A549 (cell line): ENCODE measurements at regions not wholly inside any gene's neighbourhood (a gene's known extent, or its start where the extent isn't known, plus 50 kb on each side); places are given as distances from the start of the nearest gene placed in this dataset.

Source experiments
- ATAC-seq, 2 experiments: fragments of 200-7000 bp in 1 of 2; fragments of >200 bp in 1 of 2; cut with Nextera tagmentation in 1 of 2; cut with Tn5 transposase in 1 of 2; 3 replicates each; pipeline versions ENCODE4 v1.8.0 to v1.9.1; 2018 to 2020; ENCODE audit warnings: mild to moderate bottlenecking in 1 of 2, moderate library complexity in 1 of 2
- CTCF ChIA-PET: fragments of 300-600 bp; sonication (Branson Sonifier 250); formaldehyde crosslinking; extraction: SDS; loops from one replicate; lab custom pipeline; 2021; ENCODE audit warnings: antibody characterized with exemption, inconsistent platforms; lab: Yijun Ruan, JAX
- POLR2A ChIA-PET: fragments of 350-600 bp; formaldehyde crosslinking; extraction: SDS; loops from one replicate; lab custom pipeline; 2021; ENCODE audit warnings: antibody characterized with exemption, inconsistent platforms; lab: Yijun Ruan, JAX
- DNase-seq, 2 experiments: peaks; one replicate each; pipeline versions ENCODE4 v3.0.0 to v3.0.0-alpha.2; 2011 to 2016; ENCODE audit warnings: low read depth in 1 of 2, low spot score in 1 of 2
- FAIRE-seq: peaks from 2 replicates; lab custom pipeline; 2011; peaks lifted over from hg19 to GRCh38; lab: Jason Lieb, UNC
- H3K27ac ChIP-seq, 2 experiments: fragments of >200 bp; sonication (Bioruptor Twin); formaldehyde crosslinking; 3 replicates each; pipeline ENCODE4 v1.5.1; 2016 to 2017
- H3K4me1 ChIP-seq: fragments of >200 bp; sonication (Bioruptor Twin); formaldehyde crosslinking; 3 replicates; pipeline ENCODE4 v1.6.1; 2016
- H3K4me2 ChIP-seq: fragments of >200 bp; sonication (Bioruptor Twin); formaldehyde crosslinking; 3 replicates; pipeline ENCODE4 v1.6.1; 2016
- H3K4me3 ChIP-seq: fragments of >200 bp; sonication (Bioruptor Twin); formaldehyde crosslinking; 3 replicates; pipeline ENCODE4 v1.5.1; 2016
- H3K9me3 ChIP-seq: fragments of >200 bp; sonication (Bioruptor Twin); formaldehyde crosslinking; 3 replicates; pipeline ENCODE4 v1.6.1; 2016
- CBX2 ChIP-seq: fragments of 200-600 bp; sonication (generic); IDR thresholded peaks from 2 replicates; pipeline ENCODE4 v1.6.1; 2016; ENCODE audit warnings: low read depth, mild to moderate bottlenecking, borderline replicate concordance
- ESRRA ChIP-seq: fragments of 150-350 bp; IDR thresholded peaks from 2 replicates; pipeline ENCODE4 v1.6.1; 2014; ENCODE audit warnings: mild to moderate bottlenecking, low read length, borderline replicate concordance
- FOSB ChIP-seq: fragments of 250-450 bp; sonication (Bioruptor Pico); IDR thresholded peaks from 2 replicates; pipeline ENCODE4 v1.5.0; 2020; ENCODE audit warnings: mild to moderate bottlenecking, moderate library complexity
- FOSL2 ChIP-seq, 2 experiments: fragments of 450-650 bp in 1 of 2; fragments of >200 bp in 1 of 2; sonication (Bioruptor Twin) in 1 of 2; formaldehyde crosslinking; IDR thresholded peaks; 2 replicates each; pipeline versions ENCODE4 v1.5.0 to v1.6.1; 2016 to 2020; ENCODE audit warnings: mild to moderate bottlenecking in 1 of 2, moderate library complexity in 1 of 2
- GATA3 ChIP-seq: IDR thresholded peaks from 2 replicates; pipeline ENCODE4 v1.6.1; 2012; ENCODE audit warnings: borderline replicate concordance
- HDAC2 ChIP-seq: fragments of 200-600 bp; sonication (generic); IDR thresholded peaks from 2 replicates; pipeline ENCODE4 v1.6.1; 2016
- HOXA7 ChIP-seq: fragments of 250-450 bp; sonication (Bioruptor Pico); IDR thresholded peaks from 2 replicates; pipeline ENCODE4 v1.5.0; 2020; ENCODE audit warnings: mild to moderate bottlenecking, moderate library complexity
- JUNB ChIP-seq: fragments of >200 bp; sonication (Bioruptor Twin); formaldehyde crosslinking; IDR thresholded peaks from 2 replicates; pipeline ENCODE4 v1.6.1; 2016
- KDM1A ChIP-seq: fragments of 200-600 bp; sonication (generic); IDR thresholded peaks from 2 replicates; pipeline ENCODE4 v1.6.1; 2016; ENCODE audit warnings: low read depth, mild to moderate bottlenecking
- KDM5A ChIP-seq: fragments of 200-600 bp; sonication (generic); IDR thresholded peaks from 2 replicates; pipeline ENCODE4 v1.6.1; 2016; ENCODE audit warnings: antibody characterized with exemption, mild to moderate bottlenecking
- MAZ ChIP-seq: fragments of 150-350 bp; IDR thresholded peaks from 2 replicates; pipeline ENCODE4 v1.6.1; 2014; ENCODE audit warnings: antibody characterized with exemption, low read depth, low read length, borderline replicate concordance
- NFE2L2 ChIP-seq: fragments of 150-350 bp; conservative IDR thresholded peaks from 2 replicates; pipeline ENCODE4 v1.6.1; 2014; ENCODE audit warnings: low read length
- NPAS2 ChIP-seq: fragments of 250-450 bp; sonication (Bioruptor Pico); IDR thresholded peaks from 2 replicates; pipeline ENCODE4 v1.8.0; 2022; ENCODE audit warnings: mild to moderate bottlenecking, moderate library complexity, borderline replicate concordance
- NR3C1 ChIP-seq: fragments of >200 bp; sonication (Bioruptor Twin); formaldehyde crosslinking; IDR thresholded peaks from 3 replicates; pipeline ENCODE4 v1.6.1; 2017
- RARB ChIP-seq: fragments of 250-450 bp; sonication (Bioruptor Pico); IDR thresholded peaks from 2 replicates; pipeline ENCODE4 v1.8.0; 2021; ENCODE audit warnings: mild to moderate bottlenecking, moderate library complexity
- RCOR1 ChIP-seq: fragments of 150-350 bp; IDR thresholded peaks from 2 replicates; pipeline ENCODE4 v1.6.1; 2014; ENCODE audit warnings: antibody characterized with exemption, low read length, low read depth
- SREBF2 ChIP-seq: fragments of 450-650 bp; IDR thresholded peaks from 2 replicates; pipeline ENCODE4 v1.6.1; 2014; ENCODE audit warnings: mild to moderate bottlenecking, moderate library complexity
- ZFP36 ChIP-seq: fragments of 450-650 bp; IDR thresholded peaks from 2 replicates; pipeline ENCODE4 v1.6.1; 2014; ENCODE audit warnings: borderline replicate concordance; ENCODE audit not compliant: partially characterized antibody
- ZSCAN20 ChIP-seq: fragments of 250-450 bp; sonication (Bioruptor Pico); IDR thresholded peaks from 2 replicates; pipeline ENCODE4 v1.8.0; 2022; ENCODE audit warnings: mild to moderate bottlenecking, moderate library complexity
- WGBS: methylation state at CpG from one replicate; pipeline ENCODE4 v1.1.6; 2017; ENCODE audit errors: missing lambda C conversion rate; 5-methylcytosine and 5-hydroxymethylcytosine counted together
- TF ChIP-seq, protein P1 (sequence below): fragments of >200 bp; sonication (Bioruptor Twin); formaldehyde crosslinking; IDR thresholded peaks from 3 replicates; pipeline ENCODE4 v1.6.1; 2016
- TF ChIP-seq, protein P2 (sequence below): fragments of 250-450 bp; sonication (Bioruptor Pico); IDR thresholded peaks from 2 replicates; pipeline ENCODE4 v1.5.0; 2021; ENCODE audit warnings: mild to moderate bottlenecking, moderate library complexity, borderline replicate concordance
- TF ChIP-seq, protein P3 (sequence below): IDR thresholded peaks from 2 replicates; pipeline ENCODE4 v1.6.1; 2012
- TF ChIP-seq, protein P4 (sequence below): fragments of 450-650 bp; IDR thresholded peaks from 2 replicates; pipeline ENCODE4 v1.6.1; 2014; ENCODE audit warnings: antibody characterized with exemption
- TF ChIP-seq, protein P5 (sequence below): fragments of 150-350 bp; IDR thresholded peaks from 2 replicates; pipeline ENCODE4 v1.6.1; 2014; ENCODE audit warnings: low read depth, mild to moderate bottlenecking, low read length
- TF ChIP-seq, protein P6 (sequence below): fragments of 250-450 bp; sonication (Bioruptor Pico); IDR thresholded peaks from 2 replicates; pipeline ENCODE4 v1.5.0; 2020; ENCODE audit warnings: low read depth, mild to moderate bottlenecking, moderate library complexity

DNA sequence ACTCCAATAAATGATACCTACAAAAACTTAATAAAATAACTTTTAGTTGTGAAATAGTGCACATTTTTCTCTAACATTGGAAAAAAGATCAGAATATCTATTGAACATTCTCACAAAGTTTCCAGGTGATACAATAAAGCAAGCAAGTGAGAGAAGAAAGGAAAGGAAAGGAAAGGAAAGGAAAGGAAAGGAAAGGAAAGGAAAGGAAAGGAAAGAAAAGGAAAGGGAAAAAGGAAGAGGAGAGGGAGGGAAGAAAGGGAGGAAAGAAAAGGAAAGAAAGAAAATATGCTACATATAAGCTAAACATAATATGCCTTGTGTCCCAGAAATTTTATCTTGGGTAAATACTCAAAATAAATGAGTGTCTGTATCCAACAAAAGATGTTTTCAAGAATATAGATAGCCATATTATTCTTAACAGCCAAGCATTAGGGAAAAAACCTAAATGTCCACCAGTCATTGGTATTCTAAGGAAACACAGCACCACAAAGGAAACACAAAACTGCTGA is 510.2 kb upstream of the ZWINT start:
- H3K27ac ChIP-seq, result no peak overlapping the region
- no peak for ATAC-seq
- H3K4me1 ChIP-seq, result no peaks in the 10 kb centered on the region
- CTCF ChIA-PET, result no interaction called here
- TF ChIP-seq MAZ (no peak), ZFP36 (no peak), ZSCAN20 (CRISPR knock-in tag) (no peak), CBX2 (no peak), GATA3 (no peak), SREBF2 (no peak), ESRRA (no peak), HOXA7 (CRISPR knock-in tag) (no peak)
- TF ChIP-seq, protein P1, sequence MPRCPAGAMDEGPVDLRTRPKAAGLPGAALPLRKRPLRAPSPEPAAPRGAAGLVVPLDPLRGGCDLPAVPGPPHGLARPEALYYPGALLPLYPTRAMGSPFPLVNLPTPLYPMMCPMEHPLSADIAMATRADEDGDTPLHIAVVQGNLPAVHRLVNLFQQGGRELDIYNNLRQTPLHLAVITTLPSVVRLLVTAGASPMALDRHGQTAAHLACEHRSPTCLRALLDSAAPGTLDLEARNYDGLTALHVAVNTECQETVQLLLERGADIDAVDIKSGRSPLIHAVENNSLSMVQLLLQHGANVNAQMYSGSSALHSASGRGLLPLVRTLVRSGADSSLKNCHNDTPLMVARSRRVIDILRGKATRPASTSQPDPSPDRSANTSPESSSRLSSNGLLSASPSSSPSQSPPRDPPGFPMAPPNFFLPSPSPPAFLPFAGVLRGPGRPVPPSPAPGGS, result no peak
- TF ChIP-seq, protein P2, sequence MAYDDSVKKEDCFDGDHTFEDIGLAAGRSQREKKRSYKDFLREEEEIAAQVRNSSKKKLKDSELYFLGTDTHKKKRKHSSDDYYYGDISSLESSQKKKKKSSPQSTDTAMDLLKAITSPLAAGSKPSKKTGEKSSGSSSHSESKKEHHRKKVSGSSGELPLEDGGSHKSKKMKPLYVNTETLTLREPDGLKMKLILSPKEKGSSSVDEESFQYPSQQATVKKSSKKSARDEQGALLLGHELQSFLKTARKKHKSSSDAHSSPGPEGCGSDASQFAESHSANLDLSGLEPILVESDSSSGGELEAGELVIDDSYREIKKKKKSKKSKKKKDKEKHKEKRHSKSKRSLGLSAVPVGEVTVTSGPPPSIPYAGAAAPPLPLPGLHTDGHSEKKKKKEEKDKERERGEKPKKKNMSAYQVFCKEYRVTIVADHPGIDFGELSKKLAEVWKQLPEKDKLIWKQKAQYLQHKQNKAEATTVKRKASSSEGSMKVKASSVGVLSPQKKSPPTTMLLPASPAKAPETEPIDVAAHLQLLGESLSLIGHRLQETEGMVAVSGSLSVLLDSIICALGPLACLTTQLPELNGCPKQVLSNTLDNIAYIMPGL (CRISPR knock-in tag), result no peak
- TF ChIP-seq, protein P3, sequence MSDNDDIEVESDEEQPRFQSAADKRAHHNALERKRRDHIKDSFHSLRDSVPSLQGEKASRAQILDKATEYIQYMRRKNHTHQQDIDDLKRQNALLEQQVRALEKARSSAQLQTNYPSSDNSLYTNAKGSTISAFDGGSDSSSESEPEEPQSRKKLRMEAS, result no peak
- TF ChIP-seq, protein P4, sequence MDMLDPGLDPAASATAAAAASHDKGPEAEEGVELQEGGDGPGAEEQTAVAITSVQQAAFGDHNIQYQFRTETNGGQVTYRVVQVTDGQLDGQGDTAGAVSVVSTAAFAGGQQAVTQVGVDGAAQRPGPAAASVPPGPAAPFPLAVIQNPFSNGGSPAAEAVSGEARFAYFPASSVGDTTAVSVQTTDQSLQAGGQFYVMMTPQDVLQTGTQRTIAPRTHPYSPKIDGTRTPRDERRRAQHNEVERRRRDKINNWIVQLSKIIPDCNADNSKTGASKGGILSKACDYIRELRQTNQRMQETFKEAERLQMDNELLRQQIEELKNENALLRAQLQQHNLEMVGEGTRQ, result no peak
- TF ChIP-seq, protein P5, sequence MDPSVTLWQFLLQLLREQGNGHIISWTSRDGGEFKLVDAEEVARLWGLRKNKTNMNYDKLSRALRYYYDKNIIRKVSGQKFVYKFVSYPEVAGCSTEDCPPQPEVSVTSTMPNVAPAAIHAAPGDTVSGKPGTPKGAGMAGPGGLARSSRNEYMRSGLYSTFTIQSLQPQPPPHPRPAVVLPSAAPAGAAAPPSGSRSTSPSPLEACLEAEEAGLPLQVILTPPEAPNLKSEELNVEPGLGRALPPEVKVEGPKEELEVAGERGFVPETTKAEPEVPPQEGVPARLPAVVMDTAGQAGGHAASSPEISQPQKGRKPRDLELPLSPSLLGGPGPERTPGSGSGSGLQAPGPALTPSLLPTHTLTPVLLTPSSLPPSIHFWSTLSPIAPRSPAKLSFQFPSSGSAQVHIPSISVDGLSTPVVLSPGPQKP, result no peak
- H3K4me3 ChIP-seq, result no peak overlapping the region
- no peak for DNase-seq
- no peaks in the 10 kb centered on the region; the same call in 2 of the 3 replicates for H3K9me3 ChIP-seq
- H3K4me2 ChIP-seq, result no peak overlapping the region
- POLR2A ChIA-PET, result no interaction called here
- no peak for FAIRE-seq

DNA sequence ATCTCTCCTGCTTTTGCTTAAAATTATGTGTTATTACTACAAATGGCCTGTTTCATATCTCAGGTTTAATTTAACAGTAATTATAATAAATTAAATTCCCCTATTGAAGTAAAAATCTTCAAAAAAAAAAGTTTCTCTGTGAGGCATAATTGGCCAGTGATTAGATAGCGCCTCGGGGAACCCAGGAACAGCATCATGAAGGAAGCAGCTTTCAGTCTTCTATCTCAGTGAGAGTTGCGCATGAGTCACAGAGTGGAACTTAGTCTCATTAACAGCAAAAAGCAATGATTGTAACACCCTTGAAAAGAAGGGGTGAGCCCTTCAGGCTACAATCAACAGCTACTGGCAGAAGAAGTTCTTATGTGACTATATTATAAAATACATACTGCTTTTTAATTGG is 506.2 kb upstream of the ZWINT start:
- H3K9me3 ChIP-seq, result no peaks in the 10 kb centered on the region
- POLR2A ChIA-PET, result no interaction called here
- FAIRE-seq, result no peak
- H3K4me3 ChIP-seq, result no peak overlapping the region
- no peak for TF ChIP-seq NPAS2 (CRISPR knock-in tag)
- no peak for ATAC-seq
- no peak for DNase-seq
- H3K4me2 ChIP-seq, result no peak overlapping the region
- WGBS, result 30% methylated on average over 3 of the region's 3 CpGs
- no peak overlapping the region for H3K27ac ChIP-seq
- H3K4me1 ChIP-seq, result no peaks in the 10 kb centered on the region
- CTCF ChIA-PET, result no interaction called here

DNA sequence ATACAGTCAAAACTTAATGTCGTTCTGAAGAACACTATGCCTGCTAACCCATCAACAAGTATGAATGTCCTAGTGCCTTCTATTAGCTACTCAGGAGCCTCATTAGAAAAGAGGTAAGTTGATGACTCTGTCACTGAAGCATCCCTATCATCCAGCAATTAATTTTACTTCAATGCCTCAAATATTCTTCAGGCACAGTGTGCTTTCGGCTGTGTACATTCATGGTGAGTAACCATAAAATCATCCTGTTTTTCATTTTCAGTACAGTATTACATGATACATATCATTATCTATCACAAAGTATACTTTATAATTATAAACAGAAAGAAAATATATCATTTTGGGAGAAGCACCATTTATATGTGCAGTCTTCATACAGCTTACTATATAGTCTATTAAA is 495.5 kb upstream of the ZWINT start:
- H3K27ac ChIP-seq, result no peak overlapping the region
- FAIRE-seq (no peak), DNase-seq (no peak), ATAC-seq (no peak)
- TF ChIP-seq GATA3 (no peak), KDM1A (no peak), FOSB (CRISPR knock-in tag) (no peak), JUNB (no peak), RCOR1 (no peak), RARB (CRISPR knock-in tag) (no peak), KDM5A (no peak), HDAC2 (no peak), NFE2L2 (no peak), ZFP36 (no peak), NR3C1 (no peak), MAZ (no peak), FOSL2 (IDR thresholded peaks at IDR 0.05) (no peak), FOSL2 (CRISPR knock-in tag; IDR thresholded peaks at IDR 0.05) (no peak)
- TF ChIP-seq, protein P6, sequence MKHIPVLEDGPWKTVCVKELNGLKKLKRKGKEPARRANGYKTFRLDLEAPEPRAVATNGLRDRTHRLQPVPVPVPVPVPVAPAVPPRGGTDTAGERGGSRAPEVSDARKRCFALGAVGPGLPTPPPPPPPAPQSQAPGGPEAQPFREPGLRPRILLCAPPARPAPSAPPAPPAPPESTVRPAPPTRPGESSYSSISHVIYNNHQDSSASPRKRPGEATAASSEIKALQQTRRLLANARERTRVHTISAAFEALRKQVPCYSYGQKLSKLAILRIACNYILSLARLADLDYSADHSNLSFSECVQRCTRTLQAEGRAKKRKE (CRISPR knock-in tag), result no peak
- TF ChIP-seq, protein P4, result no peak
- H3K4me3 ChIP-seq, result no peak overlapping the region
- POLR2A ChIA-PET, result no interaction called here
- no peak overlapping the region for H3K4me2 ChIP-seq
- CTCF ChIA-PET, result no interaction called here
- H3K4me1 ChIP-seq, result no peaks in the 10 kb centered on the region
- 10% methylated on average over 2 of the region's 2 CpGs for WGBS
- H3K9me3 ChIP-seq, result no peaks in the 10 kb centered on the region
